ENCODE measurements at regions not wholly inside any gene's neighbourhood (a gene's known extent, or its start where the extent isn't known, plus 50 kb on each side); places are given as distances from the start of the nearest gene placed in this dataset.
A peak's percentile ranks its signal among the peaks of the same experiment; 100 is the strongest.

DNA sequence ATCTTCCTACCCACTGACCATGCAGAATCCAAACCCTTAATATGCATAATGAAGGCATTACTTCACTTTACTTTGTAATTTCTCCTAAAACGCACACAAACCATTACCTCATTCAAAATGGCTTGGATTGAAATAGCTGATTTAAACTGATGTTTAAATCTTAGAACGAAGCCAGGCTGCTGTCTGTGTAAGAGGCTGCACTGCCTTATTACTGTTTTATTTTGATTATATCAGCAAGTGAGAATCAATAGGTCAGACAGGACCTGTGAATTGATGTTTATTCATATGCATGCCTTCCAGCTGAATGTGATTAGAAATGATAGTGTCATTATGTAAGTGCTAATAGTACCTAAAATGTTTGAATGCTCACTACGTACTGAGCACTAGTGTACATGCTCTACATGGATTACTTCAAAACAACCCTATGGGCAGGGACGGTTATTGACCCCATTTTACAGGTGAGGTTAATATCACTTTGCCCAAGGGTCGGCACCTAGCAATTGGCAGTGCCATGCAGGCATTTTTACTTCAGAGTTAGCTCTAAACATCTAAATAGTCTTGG is 314.2 kb upstream of the CBLB start:
- H3K4me3 ChIP-seq (ENCODE audit: low read depth, poor library complexity, severe bottlenecking) = no peak overlapping the region
- 60 to 64% methylated on average over 5 of the region's 5 CpGs for WGBS, 2 donors
- DNase-seq (ENCODE audit: low spot score in 2 of 2) = no peak
- TF ChIP-seq, protein P1, sequence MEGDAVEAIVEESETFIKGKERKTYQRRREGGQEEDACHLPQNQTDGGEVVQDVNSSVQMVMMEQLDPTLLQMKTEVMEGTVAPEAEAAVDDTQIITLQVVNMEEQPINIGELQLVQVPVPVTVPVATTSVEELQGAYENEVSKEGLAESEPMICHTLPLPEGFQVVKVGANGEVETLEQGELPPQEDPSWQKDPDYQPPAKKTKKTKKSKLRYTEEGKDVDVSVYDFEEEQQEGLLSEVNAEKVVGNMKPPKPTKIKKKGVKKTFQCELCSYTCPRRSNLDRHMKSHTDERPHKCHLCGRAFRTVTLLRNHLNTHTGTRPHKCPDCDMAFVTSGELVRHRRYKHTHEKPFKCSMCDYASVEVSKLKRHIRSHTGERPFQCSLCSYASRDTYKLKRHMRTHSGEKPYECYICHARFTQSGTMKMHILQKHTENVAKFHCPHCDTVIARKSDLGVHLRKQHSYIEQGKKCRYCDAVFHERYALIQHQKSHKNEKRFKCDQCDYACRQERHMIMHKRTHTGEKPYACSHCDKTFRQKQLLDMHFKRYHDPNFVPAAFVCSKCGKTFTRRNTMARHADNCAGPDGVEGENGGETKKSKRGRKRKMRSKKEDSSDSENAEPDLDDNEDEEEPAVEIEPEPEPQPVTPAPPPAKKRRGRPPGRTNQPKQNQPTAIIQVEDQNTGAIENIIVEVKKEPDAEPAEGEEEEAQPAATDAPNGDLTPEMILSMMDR (IDR thresholded peaks at IDR 0.05) = no peak
- TF ChIP-seq POLR2A (IDR thresholded peaks at IDR 0.05) = no peak
- intact Hi-C loops (cut with DNase I; ENCODE audit: low total_unique reads) = no loop called here

DNA sequence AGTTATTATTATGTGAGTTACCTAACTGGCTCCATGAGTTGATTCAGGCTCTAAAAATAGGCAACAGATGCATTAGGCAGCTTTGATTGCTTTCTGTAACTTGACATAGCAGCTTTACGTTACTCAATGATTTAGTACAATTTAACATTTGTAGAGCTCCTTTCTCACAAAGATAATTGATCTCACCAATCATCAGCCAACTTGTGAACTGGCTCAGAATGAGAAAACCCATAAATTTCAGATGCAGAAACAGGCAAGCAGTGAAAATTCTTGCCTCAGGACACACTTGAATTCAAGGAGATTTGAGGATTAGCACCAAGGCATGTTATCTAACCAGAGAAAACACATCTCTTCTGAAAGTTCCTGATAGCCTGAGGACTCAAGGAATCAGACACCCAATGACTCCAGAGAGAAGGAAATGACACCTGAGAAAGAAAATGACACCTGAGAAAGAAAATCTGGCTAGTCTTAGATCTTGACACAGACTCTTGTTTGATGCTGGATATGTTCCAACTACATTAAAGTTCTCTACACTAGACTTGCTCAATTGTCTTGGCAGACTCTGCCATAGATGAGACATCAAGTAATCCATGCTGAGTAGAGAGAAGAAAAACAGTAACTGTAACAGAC is 315.1 kb upstream of the CBLB start:
- intact Hi-C loops (cut with DNase I; ENCODE audit: low total_unique reads) = no loop called here
- H3K4me3 ChIP-seq (ENCODE audit: low read depth, poor library complexity, severe bottlenecking) = no peak overlapping the region
- no peak for TF ChIP-seq POLR2A (IDR thresholded peaks at IDR 0.05)
- TF ChIP-seq, protein P1 (IDR thresholded peaks at IDR 0.05) = no peak
- WGBS, 2 donors = 44 to 61% methylated on average over 1 of the region's 1 CpG
- peak in 1 of 2 donors; percentile 43 for DNase-seq (ENCODE audit: low spot score in 2 of 2)

DNA sequence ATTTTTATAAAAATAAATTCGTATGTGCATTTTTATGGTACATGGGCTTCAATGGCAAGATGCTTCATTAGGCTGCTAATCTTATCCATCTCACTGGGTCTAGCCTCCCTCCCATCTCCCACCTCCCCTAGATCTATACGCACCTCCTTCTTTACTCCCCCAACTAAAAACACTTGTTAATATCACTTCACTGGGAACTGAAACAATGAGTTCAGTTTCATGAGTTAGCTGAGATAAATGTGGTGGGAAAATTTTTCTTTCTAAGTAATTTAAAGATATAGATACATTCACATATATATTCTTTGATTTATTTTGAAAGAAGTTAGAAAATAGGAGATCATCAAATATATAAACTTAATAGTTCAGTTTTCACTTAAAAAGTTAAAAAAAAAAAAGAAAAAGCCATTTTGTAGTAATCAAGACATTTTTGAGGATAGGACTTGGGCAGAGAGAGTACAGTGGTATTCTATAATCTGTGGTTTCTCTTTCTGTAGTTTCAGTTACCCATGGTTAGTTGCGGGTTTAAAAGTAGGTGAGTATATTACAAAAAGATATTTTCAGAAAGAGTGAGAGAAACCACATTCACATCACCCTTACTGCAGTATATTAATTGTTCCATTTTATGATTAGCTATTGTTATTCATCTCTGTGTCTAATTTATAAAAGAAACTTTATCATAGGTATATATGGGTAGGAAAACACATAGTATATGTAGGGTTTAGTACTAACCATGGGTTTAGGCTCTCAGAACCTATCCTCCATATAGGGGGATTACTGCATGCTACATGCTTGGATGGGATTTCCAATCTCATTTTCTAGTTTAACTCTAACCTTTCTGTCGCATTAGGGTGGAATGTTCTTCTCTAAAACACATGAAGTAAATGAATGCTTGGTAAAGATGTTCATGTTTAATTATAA is 316.0 kb upstream of the CBLB start:
- intact Hi-C loops (cut with DNase I; ENCODE audit: low total_unique reads) = no loop called here
- WGBS, 2 donors = 70 to 75% methylated on average over 4 of the region's 4 CpGs
- H3K4me3 ChIP-seq (ENCODE audit: low read depth, poor library complexity, severe bottlenecking) = no peak overlapping the region
- DNase-seq (ENCODE audit: low spot score in 2 of 2) = no peak
- TF ChIP-seq POLR2A (IDR thresholded peaks at IDR 0.05) = no peak
- TF ChIP-seq, protein P1 (IDR thresholded peaks at IDR 0.05) = no peak

DNA sequence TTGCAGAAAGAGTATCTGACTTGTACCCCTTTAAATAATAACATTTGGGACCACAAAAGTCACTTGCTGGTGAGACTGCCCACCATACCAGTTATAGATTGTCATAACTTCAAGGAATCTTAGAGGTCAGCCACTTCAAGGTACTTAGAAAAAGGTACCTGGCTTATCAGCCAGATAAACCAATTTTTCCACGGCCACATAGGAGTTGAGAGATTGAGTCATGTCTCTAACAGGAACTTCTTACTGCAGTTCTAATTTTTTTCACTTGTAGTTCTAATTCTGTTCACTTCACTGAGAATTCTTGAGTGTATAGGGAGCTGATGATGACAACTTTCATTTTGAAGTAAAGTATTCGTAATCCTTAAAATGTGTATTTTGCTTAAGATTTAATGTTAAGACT is 317.1 kb upstream of the CBLB start:
- DNase-seq (ENCODE audit: low spot score in 2 of 2) = no peak
- intact Hi-C loops (cut with DNase I; ENCODE audit: low total_unique reads) = no loop called here
- no peak overlapping the region for H3K4me3 ChIP-seq (ENCODE audit: low read depth, poor library complexity, severe bottlenecking)
- 90% methylated on average over 2 of the region's 2 CpGs for WGBS, 2 donors
- TF ChIP-seq, protein P1 (IDR thresholded peaks at IDR 0.05) = no peak
- no peak for TF ChIP-seq POLR2A (IDR thresholded peaks at IDR 0.05)

DNA sequence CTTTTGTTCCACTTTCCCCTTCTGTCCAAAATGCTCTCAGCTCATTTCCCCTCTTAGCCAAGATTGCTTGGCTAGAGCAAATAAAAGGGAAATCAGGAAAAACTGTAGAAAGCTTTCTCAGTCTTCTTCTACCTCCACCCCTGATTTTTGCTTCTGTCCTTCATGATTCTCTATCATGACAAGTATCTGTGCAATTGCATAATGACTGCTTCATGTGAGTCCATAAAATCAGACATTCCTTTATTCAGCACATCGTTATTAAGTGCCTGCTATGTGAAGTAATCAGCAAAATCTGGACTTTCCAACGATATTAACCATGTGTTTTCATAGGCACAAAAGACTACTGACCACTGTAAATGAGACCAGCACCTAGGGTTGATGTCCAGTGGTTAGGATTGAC is 321.5 kb upstream of the CBLB start:
- intact Hi-C loops (cut with DNase I; ENCODE audit: low total_unique reads) = no loop called here
- WGBS, 2 donors = 44 to 59% methylated on average over 2 of the region's 2 CpGs
- no peak for TF ChIP-seq POLR2A (IDR thresholded peaks at IDR 0.05)
- TF ChIP-seq, protein P1 (IDR thresholded peaks at IDR 0.05) = no peak
- no peak overlapping the region for H3K4me3 ChIP-seq (ENCODE audit: low read depth, poor library complexity, severe bottlenecking)
- no peak for DNase-seq (ENCODE audit: low spot score in 2 of 2)
